Activated B cell treated with CpG ODN at 0.5 μM for 24 hours (primary cell): ENCODE measurements at regions not wholly inside any gene's neighbourhood (a gene's known extent, or its start where the extent isn't known, plus 50 kb on each side); places are given as distances from the start of the nearest gene placed in this dataset.

ENCODE experiments used
- ATAC-seq: fragments of 200-7000 bp; cut with Tn5 transposase; one replicate; pipeline ENCODE4 v1.10.0; 2021; ENCODE audit warnings: low read depth, mild to moderate bottlenecking, moderate library complexity
- CTCF ChIA-PET: fragments of 350-600 bp; sonication (Branson Sonifier 250); formaldehyde crosslinking; loops from one replicate; lab custom pipeline; 2021; ENCODE audit warnings: antibody characterized with exemption; lab: Charles Lee
- POLR2A ChIA-PET: fragments of 350-600 bp; sonication (Branson Sonifier 250); formaldehyde crosslinking; loops from one replicate; lab custom pipeline; 2021; ENCODE audit warnings: antibody characterized with exemption; lab: Charles Lee
- DNase-seq: peaks from one replicate; pipeline ENCODE4 v3.0.0; 2022
- H3K27ac Mint-ChIP-seq: one replicate; pipeline ENCODE4 v1.8.0; 2020; ENCODE audit warnings: mixed read lengths
- H3K27me3 Mint-ChIP-seq: one replicate; pipeline ENCODE4 v1.8.0; 2021; ENCODE audit warnings: mixed read lengths
- H3K36me3 Mint-ChIP-seq: one replicate; pipeline ENCODE4 v1.8.0; 2021; ENCODE audit warnings: low read depth, mixed read lengths
- H3K4me1 Mint-ChIP-seq: one replicate; pipeline ENCODE4 v1.8.0; 2021; ENCODE audit warnings: mixed read lengths
- H3K4me3 Mint-ChIP-seq: one replicate; pipeline ENCODE4 v1.8.0; 2020; ENCODE audit warnings: mild to moderate bottlenecking, mixed read lengths
- H3K9me3 Mint-ChIP-seq: one replicate; pipeline ENCODE4 v1.8.0; 2020; ENCODE audit warnings: mixed read lengths
- intact Hi-C: fragments of 100-400 bp; cut with micrococcal nuclease; formaldehyde crosslinking; loops from one replicate; pipeline ENCODE4 v1.15.1; 2024
- TF ChIP-seq, protein P1 (sequence below): fragments of 200-600 bp; IDR thresholded peaks from one replicate; pipeline ENCODE4 v1.8.0; 2022; ENCODE audit warnings: antibody characterized with exemption, mild to moderate bottlenecking

GRCh38 chr6:159438106-159438505, 254.9 kb downstream of the SOD2 start:
- ATAC-seq (no peak), DNase-seq (no peak)
- Mint-ChIP-seq H3K36me3 (no peaks in the 10 kb centered on the region), H3K4me1 (no peaks in the 10 kb centered on the region), H3K4me3 (no peak overlapping the region), H3K27ac (no peak overlapping the region), H3K9me3 (peaks cover 9% of the 10 kb centered on the region), H3K27me3 (peaks cover 16% of the 10 kb centered on the region)
- TF ChIP-seq, protein P1, sequence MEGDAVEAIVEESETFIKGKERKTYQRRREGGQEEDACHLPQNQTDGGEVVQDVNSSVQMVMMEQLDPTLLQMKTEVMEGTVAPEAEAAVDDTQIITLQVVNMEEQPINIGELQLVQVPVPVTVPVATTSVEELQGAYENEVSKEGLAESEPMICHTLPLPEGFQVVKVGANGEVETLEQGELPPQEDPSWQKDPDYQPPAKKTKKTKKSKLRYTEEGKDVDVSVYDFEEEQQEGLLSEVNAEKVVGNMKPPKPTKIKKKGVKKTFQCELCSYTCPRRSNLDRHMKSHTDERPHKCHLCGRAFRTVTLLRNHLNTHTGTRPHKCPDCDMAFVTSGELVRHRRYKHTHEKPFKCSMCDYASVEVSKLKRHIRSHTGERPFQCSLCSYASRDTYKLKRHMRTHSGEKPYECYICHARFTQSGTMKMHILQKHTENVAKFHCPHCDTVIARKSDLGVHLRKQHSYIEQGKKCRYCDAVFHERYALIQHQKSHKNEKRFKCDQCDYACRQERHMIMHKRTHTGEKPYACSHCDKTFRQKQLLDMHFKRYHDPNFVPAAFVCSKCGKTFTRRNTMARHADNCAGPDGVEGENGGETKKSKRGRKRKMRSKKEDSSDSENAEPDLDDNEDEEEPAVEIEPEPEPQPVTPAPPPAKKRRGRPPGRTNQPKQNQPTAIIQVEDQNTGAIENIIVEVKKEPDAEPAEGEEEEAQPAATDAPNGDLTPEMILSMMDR, result no peak
- ChIA-PET CTCF (no interaction called here), POLR2A (no interaction called here)
- intact Hi-C loops, result no loop called here

GRCh38 chr6:159436581-159436980, 256.5 kb downstream of the SOD2 start:
- H3K4me1 Mint-ChIP-seq, result no peaks in the 10 kb centered on the region
- H3K27me3 Mint-ChIP-seq, result peaks cover 13% of the 10 kb centered on the region
- peaks cover 12% of the 10 kb centered on the region for H3K9me3 Mint-ChIP-seq
- H3K36me3 Mint-ChIP-seq, result no peaks in the 10 kb centered on the region
- ATAC-seq (no peak), DNase-seq (no peak)
- TF ChIP-seq, protein P1, result no peak
- ChIA-PET POLR2A (no interaction called here), CTCF (no interaction called here)
- H3K27ac Mint-ChIP-seq, result no peak overlapping the region
- H3K4me3 Mint-ChIP-seq, result no peak overlapping the region
- intact Hi-C loops, result no loop called here

DNA sequence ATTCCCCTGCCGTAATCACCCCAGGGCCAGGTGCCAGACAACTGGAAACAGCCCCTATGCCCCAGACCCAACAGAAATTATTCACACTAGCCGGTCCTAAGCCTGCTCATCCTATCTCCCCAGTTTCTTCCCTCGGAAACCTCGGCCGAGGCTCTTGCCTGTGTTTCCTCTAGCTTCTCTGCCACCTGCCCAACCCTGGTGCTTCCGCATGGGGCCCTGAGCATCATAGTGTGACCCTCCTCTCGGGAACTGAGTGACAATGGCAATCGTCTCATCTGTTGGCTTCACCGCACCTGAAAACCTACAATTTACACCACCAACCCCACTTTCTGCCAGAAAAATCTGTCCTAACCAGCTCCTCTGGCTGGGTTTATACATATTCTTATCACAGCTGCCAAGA, 257.3 kb downstream of the SOD2 start:
- no peaks in the 10 kb centered on the region for H3K36me3 Mint-ChIP-seq
- intact Hi-C loops, result no loop called here
- H3K4me1 Mint-ChIP-seq, result no peaks in the 10 kb centered on the region
- DNase-seq, result no peak
- ChIA-PET POLR2A (no interaction called here), CTCF (no interaction called here)
- H3K4me3 Mint-ChIP-seq, result no peak overlapping the region
- H3K27me3 Mint-ChIP-seq, result peaks cover 10% of the 10 kb centered on the region
- H3K27ac Mint-ChIP-seq, result no peak overlapping the region
- no peak for ATAC-seq
- TF ChIP-seq, protein P1, result no peak
- H3K9me3 Mint-ChIP-seq, result peaks cover 12% of the 10 kb centered on the region

DNA sequence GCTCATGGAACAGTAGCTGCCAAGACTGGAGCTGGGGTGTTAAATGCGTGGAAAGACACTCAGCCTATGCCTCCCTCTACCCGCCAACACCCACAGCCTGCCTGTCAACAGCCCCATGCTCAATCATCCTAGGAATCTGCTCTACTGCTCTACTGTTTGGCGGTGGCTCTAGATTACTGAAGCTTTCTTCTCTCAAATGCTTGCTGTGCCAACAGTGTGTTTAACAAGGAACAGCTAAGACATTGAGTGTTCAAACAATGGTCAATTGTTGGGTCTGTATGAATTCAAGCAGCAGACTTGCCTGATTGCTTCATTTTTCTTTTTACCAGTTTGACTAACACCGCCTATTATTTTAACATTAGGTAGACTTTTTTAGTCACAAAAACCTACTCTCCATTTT, 258.6 kb downstream of the SOD2 start:
- Mint-ChIP-seq H3K27me3 (peaks cover 14% of the 10 kb centered on the region), H3K9me3 (peaks cover 12% of the 10 kb centered on the region), H3K4me3 (no peak overlapping the region), H3K27ac (no peak overlapping the region), H3K36me3 (no peaks in the 10 kb centered on the region), H3K4me1 (no peaks in the 10 kb centered on the region)
- DNase-seq, result no peak
- ChIA-PET CTCF (no interaction called here), POLR2A (no interaction called here)
- ATAC-seq, result no peak
- TF ChIP-seq, protein P1, result no peak
- intact Hi-C loops, result no loop called here

DNA sequence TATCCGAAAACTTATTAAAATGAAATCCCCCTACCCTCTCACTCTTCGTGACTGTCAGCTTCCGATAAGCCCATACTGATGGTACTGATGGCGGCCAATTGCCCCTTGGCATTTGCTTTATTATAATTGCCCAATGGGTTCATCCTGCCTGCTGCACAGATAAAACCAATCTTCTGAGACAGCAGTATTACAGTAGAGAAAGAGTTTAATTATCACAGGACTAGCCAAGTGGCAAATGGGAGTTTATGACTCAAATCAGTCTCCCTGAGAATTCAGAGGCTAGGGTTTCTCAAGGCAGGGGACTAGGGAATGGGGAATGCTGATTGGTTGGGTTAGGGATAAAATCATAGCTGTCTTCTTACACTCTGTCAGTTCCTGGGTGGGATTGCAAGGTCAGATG, 259.5 kb downstream of the SOD2 start:
- Mint-ChIP-seq H3K27me3 (peaks cover 14% of the 10 kb centered on the region), H3K4me1 (no peaks in the 10 kb centered on the region), H3K36me3 (no peaks in the 10 kb centered on the region), H3K9me3 (peaks cover 12% of the 10 kb centered on the region), H3K4me3 (no peak overlapping the region), H3K27ac (no peak overlapping the region)
- ATAC-seq (no peak), DNase-seq (no peak)
- ChIA-PET POLR2A (no interaction called here), CTCF (no interaction called here)
- intact Hi-C loops, result no loop called here
- TF ChIP-seq, protein P1, result no peak
